Activated CD4-positive, alpha-beta memory T cell treated with anti-CD3 and anti-CD28 coated beads for 36 hours (primary cell): ENCODE measurements at regions not wholly inside any gene's neighbourhood (a gene's known extent, or its start where the extent isn't known, plus 50 kb on each side); places are given as distances from the start of the nearest gene placed in this dataset.

Experiments
- CTCF ChIA-PET: fragments of 350-600 bp; sonication (Branson Sonifier 250); formaldehyde crosslinking; loops from one replicate; lab custom pipeline; 2021; ENCODE audit warnings: antibody characterized with exemption, inconsistent platforms; lab: Charles Lee
- POLR2A ChIA-PET: fragments of 350-600 bp; sonication (Branson Sonifier 250); formaldehyde crosslinking; loops from one replicate; lab custom pipeline; 2021; ENCODE audit warnings: antibody characterized with exemption; lab: Charles Lee
- DNase-seq: peaks from one replicate; pipeline ENCODE4 v3.0.0-alpha.2; 2020
- H3K27ac Mint-ChIP-seq: one replicate; pipeline ENCODE4 v1.8.0; 2021; ENCODE audit warnings: mixed read lengths
- H3K27me3 Mint-ChIP-seq: one replicate; pipeline ENCODE4 v1.8.0; 2021; ENCODE audit warnings: mixed read lengths
- H3K36me3 Mint-ChIP-seq: one replicate; pipeline ENCODE4 v1.8.0; 2021; ENCODE audit warnings: mixed read lengths
- H3K4me1 Mint-ChIP-seq: one replicate; pipeline ENCODE4 v1.8.0; 2021; ENCODE audit warnings: low read depth, mixed read lengths
- H3K4me3 Mint-ChIP-seq: one replicate; pipeline ENCODE4 v1.8.0; 2021; ENCODE audit warnings: mild to moderate bottlenecking, mixed read lengths
- H3K9me3 Mint-ChIP-seq: one replicate; pipeline ENCODE4 v1.8.0; 2021; ENCODE audit warnings: mixed read lengths
- intact Hi-C: fragments of 100-400 bp; cut with micrococcal nuclease; formaldehyde crosslinking; loops from one replicate; pipeline ENCODE4 v1.15.1; 2023

DNA sequence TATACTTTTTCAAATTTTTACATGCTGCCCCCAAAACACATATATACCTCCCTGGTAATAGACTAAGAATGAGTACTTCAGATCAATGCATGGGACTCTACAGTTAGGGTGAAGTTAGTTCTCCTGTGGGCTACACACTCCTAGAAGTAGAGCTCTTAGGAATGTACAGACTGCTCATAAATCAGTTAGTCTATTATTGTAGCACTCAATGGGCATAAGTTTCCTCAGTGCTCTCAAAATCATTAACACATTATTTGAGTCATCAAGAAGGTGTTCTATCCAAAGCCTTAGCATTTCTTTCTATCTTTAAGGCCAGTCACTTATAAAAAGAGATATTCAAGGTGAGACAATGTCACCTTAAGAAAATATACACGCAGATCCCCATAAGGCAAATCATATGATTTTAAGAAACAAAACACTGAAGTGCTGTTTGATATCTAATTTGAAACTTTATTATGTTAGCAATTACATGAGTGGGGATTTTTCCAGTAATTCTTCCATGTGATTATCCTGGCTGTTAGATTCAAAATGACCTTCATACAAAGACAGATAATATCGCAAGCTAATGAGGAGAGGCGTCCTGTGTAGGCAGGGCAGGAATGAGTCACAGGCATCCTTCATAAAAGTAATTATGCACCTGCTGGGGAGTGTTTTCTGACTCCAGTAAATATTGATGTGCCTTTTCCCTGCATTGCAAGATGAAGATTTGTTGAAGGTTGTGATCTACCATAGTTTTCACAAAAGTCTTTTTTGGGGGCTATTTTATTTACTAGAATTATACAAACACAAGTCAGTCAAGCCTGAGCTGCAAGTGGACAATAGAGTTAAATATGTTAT lies 167.2 kb upstream of the ATP1B1 start:
- Mint-ChIP-seq H3K27ac (no peak overlapping the region), H3K9me3 (no peaks in the 10 kb centered on the region), H3K4me1 (no peaks in the 10 kb centered on the region), H3K27me3 (peaks cover 18% of the 10 kb centered on the region), H3K36me3 (no peaks in the 10 kb centered on the region), H3K4me3 (no peak overlapping the region)
- CTCF ChIA-PET: no interaction called here
- intact Hi-C loops: no loop called here
- DNase-seq: no peak
- POLR2A ChIA-PET: no interaction called here

DNA sequence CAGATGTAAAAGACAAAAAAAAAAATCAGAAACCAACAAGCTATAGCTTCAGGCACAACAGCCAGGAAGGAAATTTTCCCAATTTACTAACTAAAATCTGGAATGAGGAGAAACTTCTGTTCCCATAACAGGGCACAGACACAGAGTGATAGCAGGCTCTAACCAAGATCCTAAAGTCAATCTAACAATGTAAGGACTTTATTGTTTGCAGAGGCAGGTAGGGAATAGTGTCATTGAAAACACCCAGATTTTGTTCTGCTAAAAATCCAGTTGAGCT lies 166.6 kb upstream of the ATP1B1 start:
- Mint-ChIP-seq H3K4me1 (no peaks in the 10 kb centered on the region), H3K4me3 (no peak overlapping the region), H3K27ac (no peak overlapping the region), H3K27me3 (peaks cover 18% of the 10 kb centered on the region), H3K9me3 (no peaks in the 10 kb centered on the region), H3K36me3 (no peaks in the 10 kb centered on the region)
- POLR2A ChIA-PET: no interaction called here
- intact Hi-C loops: no loop called here
- no peak for DNase-seq
- CTCF ChIA-PET: no interaction called here

- H3K4me1 Mint-ChIP-seq: no peaks in the 10 kb centered on the region
- H3K9me3 Mint-ChIP-seq: no peaks in the 10 kb centered on the region
- ChIA-PET POLR2A (no interaction called here), CTCF (no interaction called here)
- no peak overlapping the region for H3K4me3 Mint-ChIP-seq
- no peak overlapping the region for H3K27ac Mint-ChIP-seq
- intact Hi-C loops: no loop called here
- no peaks in the 10 kb centered on the region for H3K36me3 Mint-ChIP-seq
- H3K27me3 Mint-ChIP-seq: peaks cover 16% of the 10 kb centered on the region
- no peak for DNase-seq
These were observed 164.8 kb upstream of the ATP1B1 start for GRCh38 chr1:168941640-168942039.

DNA sequence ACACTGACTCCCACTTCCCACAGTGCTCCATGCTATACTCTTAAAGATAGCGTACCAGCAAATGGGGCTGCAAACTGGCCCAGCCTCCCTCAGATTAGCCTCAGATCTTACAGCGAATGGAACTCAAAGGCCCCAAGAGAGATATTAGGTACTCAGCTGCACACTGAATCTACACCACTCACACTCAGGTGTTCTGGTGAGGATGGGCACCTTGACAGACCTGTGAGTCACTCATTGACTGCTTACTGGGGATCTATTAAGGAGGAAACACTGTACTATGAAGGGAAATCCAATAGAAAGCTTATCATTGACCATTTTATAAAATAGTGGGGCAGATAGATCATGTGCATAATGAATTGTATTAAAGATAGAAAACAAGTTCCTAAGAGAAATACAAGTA lies 164.3 kb upstream of the ATP1B1 start:
- intact Hi-C loops: no loop called here
- Mint-ChIP-seq H3K27me3 (peaks cover 16% of the 10 kb centered on the region), H3K27ac (no peak overlapping the region), H3K36me3 (no peaks in the 10 kb centered on the region), H3K9me3 (no peaks in the 10 kb centered on the region), H3K4me3 (no peak overlapping the region), H3K4me1 (no peaks in the 10 kb centered on the region)
- POLR2A ChIA-PET: no interaction called here
- CTCF ChIA-PET: no interaction called here
- no peak for DNase-seq

DNA sequence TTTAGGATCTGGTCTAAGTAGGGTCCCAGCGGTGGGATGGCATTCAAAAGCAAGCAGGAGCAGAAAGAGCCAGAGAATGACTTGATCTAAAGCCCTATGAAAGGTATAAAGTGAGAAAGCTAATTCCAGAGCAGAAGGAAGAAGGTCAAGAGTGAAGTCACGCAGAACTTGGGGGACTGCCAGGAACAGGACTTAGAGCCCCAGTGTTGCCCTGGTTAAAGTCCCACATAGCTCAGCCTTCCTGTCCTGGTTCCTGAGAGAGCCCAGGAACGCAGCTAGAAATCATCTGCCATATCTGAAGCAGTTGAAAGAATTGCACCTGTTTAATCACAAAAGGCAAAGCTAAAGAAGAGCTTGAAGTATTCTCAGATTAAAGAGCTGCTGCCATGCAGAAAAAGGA lies 160.6 kb upstream of the ATP1B1 start:
- H3K27me3 Mint-ChIP-seq: peaks cover 9% of the 10 kb centered on the region
- H3K4me1 Mint-ChIP-seq: no peaks in the 10 kb centered on the region
- no peaks in the 10 kb centered on the region for H3K9me3 Mint-ChIP-seq
- H3K4me3 Mint-ChIP-seq: no peak overlapping the region
- intact Hi-C loops: no loop called here
- no peak overlapping the region for H3K27ac Mint-ChIP-seq
- DNase-seq: no peak
- ChIA-PET CTCF (interaction anchor here (1.1 to 1.3 kb wide), 2 partner anchors 9 to 342 kb away, joined by 4 read pairs; no protein-coding TSS in a partner anchor), POLR2A (no interaction called here)
- H3K36me3 Mint-ChIP-seq: no peaks in the 10 kb centered on the region

DNA sequence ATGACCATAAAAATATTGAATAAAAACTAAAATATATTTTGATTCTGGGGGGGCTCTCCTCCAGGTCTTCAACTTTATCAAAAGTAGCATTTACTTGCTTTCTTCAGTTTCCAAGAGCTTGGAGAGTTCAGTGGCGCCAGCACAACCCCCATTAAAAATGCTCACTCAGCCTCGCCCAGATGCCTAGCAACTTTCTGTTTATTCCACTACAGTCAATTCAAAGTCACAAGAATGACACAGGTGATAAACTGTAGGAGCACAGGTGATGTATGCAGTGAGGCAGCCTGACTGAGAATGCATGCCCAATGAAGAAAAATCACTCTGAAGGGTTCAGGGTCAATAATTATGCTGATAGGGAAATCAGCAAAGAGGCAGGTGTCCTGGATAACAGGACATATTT lies 159.4 kb upstream of the ATP1B1 start:
- Mint-ChIP-seq H3K9me3 (no peaks in the 10 kb centered on the region), H3K4me3 (no peak overlapping the region), H3K36me3 (no peaks in the 10 kb centered on the region), H3K4me1 (no peaks in the 10 kb centered on the region), H3K27me3 (peaks cover 5% of the 10 kb centered on the region), H3K27ac (no peak overlapping the region)
- ChIA-PET POLR2A (no interaction called here), CTCF (no interaction called here)
- no peak for DNase-seq
- intact Hi-C loops: no loop called here

DNA sequence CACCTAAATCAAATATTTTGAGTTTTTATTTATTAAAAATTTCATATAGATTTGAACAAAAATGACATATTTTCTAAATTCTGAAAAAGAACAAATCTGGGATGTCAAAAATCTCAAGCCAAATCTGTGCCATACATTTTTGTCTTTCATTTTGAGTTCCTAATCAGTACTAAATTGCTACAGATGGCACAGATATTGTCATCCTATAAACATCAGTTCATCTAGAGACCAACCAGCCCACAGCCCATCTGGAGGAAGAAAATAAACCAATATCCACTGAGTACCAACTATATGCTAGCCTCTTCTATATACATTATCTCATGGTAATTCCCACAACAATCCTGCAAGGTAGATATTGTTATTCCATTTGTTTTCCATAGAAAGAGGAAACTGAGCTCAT lies 156.8 kb upstream of the ATP1B1 start:
- Mint-ChIP-seq H3K4me3 (no peak overlapping the region), H3K9me3 (no peaks in the 10 kb centered on the region), H3K36me3 (no peaks in the 10 kb centered on the region), H3K4me1 (no peaks in the 10 kb centered on the region), H3K27me3 (no peaks in the 10 kb centered on the region), H3K27ac (no peak overlapping the region)
- ChIA-PET POLR2A (no interaction called here), CTCF (interaction anchor here (0.8 kb wide), 1 partner anchor 347 kb away, joined by 4 read pairs; no protein-coding TSS in a partner anchor)
- DNase-seq: no peak
- intact Hi-C loops: no loop called here

- DNase-seq: no peak
- intact Hi-C loops: no loop called here
- Mint-ChIP-seq H3K4me3 (no peak overlapping the region), H3K27ac (no peak overlapping the region), H3K36me3 (no peaks in the 10 kb centered on the region), H3K27me3 (peaks cover 10% of the 10 kb centered on the region), H3K4me1 (no peaks in the 10 kb centered on the region), H3K9me3 (no peaks in the 10 kb centered on the region)
- ChIA-PET CTCF (no interaction called here), POLR2A (no interaction called here)
These were observed 148.7 kb upstream of the ATP1B1 start for GRCh38 chr1:168957818-168958217.

GRCh38 chr1:168958562-168959289 lies 147.8 kb upstream of the ATP1B1 start:
- Mint-ChIP-seq H3K4me3 (no peak overlapping the region), H3K4me1 (no peaks in the 10 kb centered on the region), H3K27ac (no peak overlapping the region), H3K9me3 (no peaks in the 10 kb centered on the region), H3K27me3 (peaks cover 10% of the 10 kb centered on the region), H3K36me3 (no peaks in the 10 kb centered on the region)
- DNase-seq: no peak
- intact Hi-C loops: no loop called here
- POLR2A ChIA-PET: no interaction called here
- CTCF ChIA-PET: no interaction called here

- H3K27me3 Mint-ChIP-seq: peaks cover 10% of the 10 kb centered on the region
- POLR2A ChIA-PET: no interaction called here
- intact Hi-C loops: no loop called here
- no peaks in the 10 kb centered on the region for H3K4me1 Mint-ChIP-seq
- H3K36me3 Mint-ChIP-seq: no peaks in the 10 kb centered on the region
- no peak overlapping the region for H3K4me3 Mint-ChIP-seq
- H3K27ac Mint-ChIP-seq: no peak overlapping the region
- H3K9me3 Mint-ChIP-seq: no peaks in the 10 kb centered on the region
- CTCF ChIA-PET: no interaction called here
- no peak for DNase-seq
These were observed 147.1 kb upstream of the ATP1B1 start for GRCh38 chr1:168959382-168959781.

DNA sequence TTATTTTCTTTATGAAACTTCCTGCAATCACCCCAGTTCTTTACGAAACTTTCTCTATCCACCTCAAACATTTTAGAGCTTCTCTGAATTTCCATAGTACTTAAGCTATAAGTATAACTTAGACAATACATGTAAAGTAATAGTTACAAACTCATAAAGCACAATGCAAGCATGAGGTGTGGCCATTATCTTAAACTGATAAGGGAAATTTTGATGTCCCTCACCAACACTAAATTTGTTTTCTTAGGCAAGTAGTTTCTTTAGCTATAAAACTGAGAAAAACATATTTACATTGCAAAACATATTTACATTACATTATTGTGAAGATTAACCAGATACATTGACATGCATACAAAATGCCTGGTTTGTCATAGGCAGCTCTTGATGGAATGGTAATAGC lies 146.4 kb upstream of the ATP1B1 start:
- no peaks in the 10 kb centered on the region for H3K4me1 Mint-ChIP-seq
- H3K36me3 Mint-ChIP-seq: no peaks in the 10 kb centered on the region
- H3K27me3 Mint-ChIP-seq: peaks cover 10% of the 10 kb centered on the region
- no peak overlapping the region for H3K27ac Mint-ChIP-seq
- intact Hi-C loops: no loop called here
- no peak for DNase-seq
- no peak overlapping the region for H3K4me3 Mint-ChIP-seq
- no peaks in the 10 kb centered on the region for H3K9me3 Mint-ChIP-seq
- ChIA-PET POLR2A (no interaction called here), CTCF (interaction anchor here (1.1 kb wide), 1 partner anchor 388 kb away, joined by 3 read pairs; no protein-coding TSS in a partner anchor)

DNA sequence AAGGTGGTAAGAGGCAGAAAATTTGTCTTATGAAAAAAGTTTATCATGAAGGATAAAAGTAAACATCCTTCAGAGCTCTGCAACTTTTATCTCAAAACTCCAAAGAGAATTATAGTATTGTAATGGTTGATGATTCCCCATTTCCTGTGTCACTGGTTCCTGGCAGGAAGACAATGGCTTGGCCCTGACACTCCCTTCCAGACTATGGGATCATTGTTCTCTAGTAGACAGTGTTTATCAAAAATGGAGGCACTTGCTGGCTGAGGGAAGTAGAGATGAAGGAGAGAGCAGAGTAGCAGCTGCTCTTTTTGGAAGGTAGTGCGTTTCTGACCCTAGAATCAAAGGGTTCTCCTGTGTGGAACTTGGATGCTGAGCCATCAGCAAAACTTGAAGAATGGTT lies 145.9 kb upstream of the ATP1B1 start:
- Mint-ChIP-seq H3K36me3 (no peaks in the 10 kb centered on the region), H3K9me3 (no peaks in the 10 kb centered on the region), H3K27ac (no peak overlapping the region), H3K4me3 (no peak overlapping the region), H3K27me3 (peaks cover 10% of the 10 kb centered on the region), H3K4me1 (no peaks in the 10 kb centered on the region)
- DNase-seq: no peak
- ChIA-PET CTCF (interaction anchor here (1.1 kb wide), 1 partner anchor 387 kb away, joined by 3 read pairs; no protein-coding TSS in a partner anchor), POLR2A (no interaction called here)
- intact Hi-C loops: no loop called here

GRCh38 chr1:168963601-168964000 lies 142.9 kb upstream of the ATP1B1 start:
- Mint-ChIP-seq H3K36me3 (no peaks in the 10 kb centered on the region), H3K27ac (no peak overlapping the region), H3K4me3 (no peak overlapping the region), H3K27me3 (peaks cover 9% of the 10 kb centered on the region), H3K4me1 (no peaks in the 10 kb centered on the region), H3K9me3 (no peaks in the 10 kb centered on the region)
- intact Hi-C loops: no loop called here
- ChIA-PET CTCF (no interaction called here), POLR2A (no interaction called here)
- DNase-seq: no peak
